Astrocyte of the spinal cord (primary cell): ENCODE measurements at regions not wholly inside any gene's neighbourhood (a gene's known extent, or its start where the extent isn't known, plus 50 kb on each side); places are given as distances from the start of the nearest gene placed in this dataset.

Experiments
- DNase-seq: peaks from one replicate; pipeline ENCODE4 v3.0.0; 2011; ENCODE audit warnings: low read depth, low spot score
- H3K4me3 ChIP-seq: 2 replicates; pipeline ENCODE4 v1.5.1; 2011; ENCODE audit warnings: low read depth, mild to moderate bottlenecking, low read length, moderate library complexity
- in situ Hi-C: cut with HindIII; loops from 2 replicates; pipeline ENCODE4 v1.10.0; 2017; ENCODE audit warnings: low sequenced_read_pairs
- TF ChIP-seq, protein P1 (sequence below): IDR thresholded peaks from 2 replicates; pipeline ENCODE4 v1.5.1; 2012; ENCODE audit warnings: low read depth, mild to moderate bottlenecking, low read length, inconsistent platforms

DNA sequence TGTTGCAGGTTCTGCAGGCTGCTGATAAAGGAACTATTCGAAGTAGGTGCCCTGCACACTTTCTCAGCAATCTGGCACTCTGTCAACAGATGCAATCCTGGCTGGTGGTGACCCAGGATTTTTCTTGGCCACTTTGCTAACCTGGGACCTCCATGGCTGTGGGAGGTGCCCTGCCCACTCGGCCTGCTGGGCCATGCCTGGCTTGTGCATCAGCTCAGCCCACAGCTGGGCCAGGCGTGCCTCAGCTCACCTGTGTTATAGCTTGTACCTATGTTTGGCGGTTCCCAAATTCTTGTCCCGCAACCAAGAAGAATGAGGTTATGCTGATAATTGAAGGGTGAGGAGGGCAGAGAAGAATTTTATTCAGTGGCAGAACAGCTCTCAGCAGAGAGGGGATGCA, 141.7 kb downstream of the NPY start:
- in situ Hi-C loops = no loop called here
- no peak for DNase-seq
- H3K4me3 ChIP-seq = no peak overlapping the region
- TF ChIP-seq, protein P1, sequence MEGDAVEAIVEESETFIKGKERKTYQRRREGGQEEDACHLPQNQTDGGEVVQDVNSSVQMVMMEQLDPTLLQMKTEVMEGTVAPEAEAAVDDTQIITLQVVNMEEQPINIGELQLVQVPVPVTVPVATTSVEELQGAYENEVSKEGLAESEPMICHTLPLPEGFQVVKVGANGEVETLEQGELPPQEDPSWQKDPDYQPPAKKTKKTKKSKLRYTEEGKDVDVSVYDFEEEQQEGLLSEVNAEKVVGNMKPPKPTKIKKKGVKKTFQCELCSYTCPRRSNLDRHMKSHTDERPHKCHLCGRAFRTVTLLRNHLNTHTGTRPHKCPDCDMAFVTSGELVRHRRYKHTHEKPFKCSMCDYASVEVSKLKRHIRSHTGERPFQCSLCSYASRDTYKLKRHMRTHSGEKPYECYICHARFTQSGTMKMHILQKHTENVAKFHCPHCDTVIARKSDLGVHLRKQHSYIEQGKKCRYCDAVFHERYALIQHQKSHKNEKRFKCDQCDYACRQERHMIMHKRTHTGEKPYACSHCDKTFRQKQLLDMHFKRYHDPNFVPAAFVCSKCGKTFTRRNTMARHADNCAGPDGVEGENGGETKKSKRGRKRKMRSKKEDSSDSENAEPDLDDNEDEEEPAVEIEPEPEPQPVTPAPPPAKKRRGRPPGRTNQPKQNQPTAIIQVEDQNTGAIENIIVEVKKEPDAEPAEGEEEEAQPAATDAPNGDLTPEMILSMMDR = no peak

DNA sequence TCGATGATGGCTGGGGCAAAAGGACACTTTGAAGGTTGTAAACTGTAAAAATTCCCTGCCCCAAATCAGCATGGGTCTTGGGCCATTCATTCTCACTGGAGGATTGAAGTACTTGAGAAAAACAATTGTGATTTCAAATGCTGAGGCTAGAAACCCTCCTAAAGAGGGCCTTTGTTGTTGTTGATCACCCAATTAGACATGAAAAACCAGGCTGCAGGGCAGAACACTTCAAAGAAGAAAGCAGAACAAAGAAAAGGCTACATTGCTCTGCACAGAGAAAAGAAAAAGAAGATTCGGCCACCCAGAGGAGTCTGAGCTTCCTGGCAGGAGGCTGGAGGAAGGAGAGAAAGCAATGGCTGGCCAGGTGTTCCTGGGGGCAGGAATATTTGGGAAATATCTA, 143.1 kb downstream of the NPY start:
- in situ Hi-C loops = no loop called here
- TF ChIP-seq, protein P1 = no peak
- no peak for DNase-seq
- H3K4me3 ChIP-seq = no peak overlapping the region

DNA sequence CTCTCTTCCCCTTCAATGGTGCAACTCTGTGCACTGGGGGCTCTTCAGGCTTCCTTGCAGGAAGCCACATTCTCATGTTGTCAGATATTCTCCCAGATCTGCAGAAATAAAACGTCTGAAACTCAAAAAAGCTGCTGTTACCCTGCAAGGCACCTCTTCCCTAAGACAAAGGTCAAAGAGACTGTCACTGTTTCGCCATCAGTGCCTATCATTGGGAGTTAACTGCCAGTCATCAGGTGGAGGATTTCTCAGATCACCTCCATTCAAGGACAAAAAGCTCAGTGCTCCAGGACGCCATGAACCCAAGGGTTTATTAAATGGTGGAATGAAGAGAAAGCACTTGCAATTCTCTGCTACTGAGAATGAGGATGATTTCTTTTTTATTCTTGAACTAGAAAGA, 144.6 kb upstream of the PALS2 start:
- in situ Hi-C loops = no loop called here

DNA sequence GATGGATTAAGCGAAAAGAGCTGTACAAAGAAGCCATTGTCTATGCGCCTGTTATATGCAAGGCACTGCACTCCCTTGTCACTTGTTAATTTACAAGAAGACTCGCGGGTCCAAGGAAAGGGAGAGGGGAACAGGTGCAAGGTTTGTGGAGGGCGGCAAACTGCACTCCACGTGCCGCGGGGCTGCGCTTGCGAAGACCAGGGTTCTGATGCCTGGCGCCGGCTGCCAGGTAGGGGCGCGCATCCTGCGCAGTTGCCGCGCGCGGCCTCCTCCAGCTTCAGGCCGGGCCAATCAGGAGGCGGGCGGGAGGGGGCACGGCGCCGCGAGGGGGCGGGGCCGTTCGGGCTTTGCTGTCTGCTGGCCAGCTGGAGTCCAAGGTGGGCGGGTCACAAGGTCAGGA, 140.6 kb upstream of the PALS2 start:
- in situ Hi-C loops = no loop called here
- no peak for DNase-seq
- TF ChIP-seq, protein P1 = no peak
- no peak overlapping the region for H3K4me3 ChIP-seq

More for the DNA sequence above, 144.6 kb upstream of the PALS2 start:
- H3K4me3 ChIP-seq = no peak overlapping the region
- TF ChIP-seq, protein P1 = no peak
- DNase-seq = no peak

DNA sequence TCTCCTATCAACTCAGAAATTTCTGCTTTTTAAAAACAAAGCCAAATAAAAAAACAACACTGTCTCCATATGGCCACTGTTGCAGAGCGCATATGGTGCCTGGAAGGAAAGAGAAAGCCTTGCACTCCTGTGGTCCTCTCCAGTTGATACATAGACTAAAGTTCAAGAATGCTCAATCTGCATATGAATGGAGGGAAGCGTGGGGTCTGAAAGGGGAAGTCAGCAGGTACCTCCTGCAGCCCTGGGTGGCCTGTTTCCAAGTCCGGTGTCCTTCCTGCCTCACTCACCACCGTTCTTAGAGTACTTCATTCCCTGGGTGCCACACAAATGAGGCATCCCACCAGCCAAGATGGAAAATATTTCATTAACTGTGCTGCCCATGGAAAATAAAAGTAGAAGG, 138.3 kb upstream of the PALS2 start:
- DNase-seq = no peak
- no peak overlapping the region for H3K4me3 ChIP-seq
- TF ChIP-seq, protein P1 = no peak
- in situ Hi-C loops = no loop called here

DNA sequence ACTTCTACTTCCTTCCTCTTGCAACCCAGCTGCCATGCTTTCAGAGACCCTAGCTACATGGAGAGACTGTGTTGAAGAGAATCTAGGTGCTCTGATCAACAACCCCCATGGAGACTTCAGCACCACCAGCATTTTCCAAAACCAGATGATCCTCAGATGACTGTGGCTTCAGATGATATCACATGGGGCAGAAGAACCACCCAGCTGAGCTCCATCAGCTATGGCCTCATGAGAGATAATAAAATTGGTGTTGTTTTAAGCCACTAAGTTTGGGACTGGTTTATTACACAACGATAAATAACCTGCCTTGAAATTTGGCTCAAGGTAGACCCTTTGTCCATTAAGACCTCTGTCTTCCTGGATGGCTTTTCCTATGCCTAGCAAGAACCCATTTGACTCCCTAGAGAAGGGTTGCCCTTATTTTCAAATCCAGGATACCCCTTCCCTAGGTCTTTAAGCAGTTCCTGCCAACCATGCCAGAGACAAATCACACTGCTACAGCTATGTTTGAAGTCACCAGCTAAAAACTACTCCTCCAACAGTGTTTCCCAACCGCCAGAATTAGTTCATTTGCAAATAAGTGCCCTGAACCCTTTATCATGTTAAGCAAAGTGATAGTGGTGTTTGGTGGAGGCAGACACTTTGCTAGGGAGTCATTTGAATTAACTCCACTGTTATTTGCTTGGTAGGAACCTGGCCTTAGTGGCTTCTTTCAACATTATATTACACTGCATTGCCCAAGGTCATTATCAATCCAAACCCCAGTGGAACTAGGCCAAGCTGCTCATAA, 136.9 kb upstream of the PALS2 start:
- in situ Hi-C loops = no loop called here
- no peak for DNase-seq
- no peak overlapping the region for H3K4me3 ChIP-seq
- TF ChIP-seq, protein P1 = no peak
